Midbrain (tissue), 1 donor: ENCODE measurements at regions not wholly inside any gene's neighbourhood (a gene's known extent, or its start where the extent isn't known, plus 50 kb on each side); places are given as distances from the start of the nearest gene placed in this dataset.
"Not testable (repeated sequence)": the region's sequence is repeated elsewhere in the genome, so short reads cannot be mapped to it uniquely, and the experiment has no call there.

Experiments
- DNase-seq: peaks from one replicate; lab custom pipeline; 2025; lab: John Stamatoyannopoulos, UW

DNA sequence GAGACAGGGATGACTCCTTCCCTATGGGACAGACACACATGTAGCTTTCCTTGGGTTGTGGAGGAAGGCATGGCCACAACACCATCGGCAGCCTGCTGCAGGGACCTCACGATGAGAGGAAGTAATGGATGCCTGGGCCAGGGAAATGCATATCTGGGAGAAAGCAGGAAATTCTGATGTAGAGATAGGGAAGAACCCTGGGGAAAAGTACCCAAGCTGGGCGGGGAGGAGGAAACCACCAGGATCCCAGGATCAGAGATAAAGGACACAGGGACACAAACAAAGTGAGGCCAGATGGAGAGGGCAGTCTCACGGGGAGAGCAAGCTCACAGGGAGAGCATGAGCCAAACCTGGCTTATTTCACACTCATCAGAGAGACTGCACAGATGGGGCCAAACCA lies 294.7 kb upstream of the TEKT4 start:
- DNase-seq: not testable (repeated sequence)

DNA sequence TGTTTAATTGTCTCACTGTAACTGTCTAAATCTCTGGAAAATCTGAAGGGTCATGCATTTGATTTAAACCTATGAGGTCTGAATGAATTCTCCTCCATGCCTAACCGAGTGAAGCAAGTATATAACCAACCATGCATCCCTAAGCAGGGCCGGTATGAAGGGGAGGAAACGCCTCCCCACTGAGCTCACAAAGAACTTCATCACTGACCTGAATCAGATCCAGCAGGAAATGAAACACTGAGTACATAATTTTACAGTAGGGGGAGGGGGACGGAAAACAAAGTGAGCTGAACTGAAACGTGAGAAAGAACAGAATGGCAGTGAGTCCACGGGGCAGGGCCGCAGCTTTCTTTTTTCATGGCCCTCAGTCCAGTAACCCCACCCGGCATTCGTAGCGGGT lies 294.1 kb upstream of the TEKT4 start:
- not testable (repeated sequence) for DNase-seq

DNA sequence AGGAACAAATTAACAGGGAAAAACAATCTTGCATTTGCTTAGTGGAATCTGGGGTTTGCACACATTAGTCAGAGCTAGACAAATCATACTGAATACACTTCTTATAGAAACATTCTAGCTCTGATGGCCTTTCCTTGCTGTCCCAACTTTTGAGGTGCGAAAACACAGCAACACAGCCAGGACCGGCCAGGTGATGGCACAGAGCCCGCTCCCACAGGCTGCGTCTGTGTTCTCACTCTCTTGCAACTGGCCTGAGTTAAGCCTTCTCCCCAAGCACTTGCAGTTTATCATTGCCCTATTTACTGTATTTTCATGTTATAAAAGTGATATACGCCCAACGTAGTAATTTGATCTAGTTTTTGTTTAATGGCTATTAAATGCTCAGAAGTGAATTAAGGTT lies 292.0 kb upstream of the TEKT4 start:
- DNase-seq: not testable (repeated sequence)

DNA sequence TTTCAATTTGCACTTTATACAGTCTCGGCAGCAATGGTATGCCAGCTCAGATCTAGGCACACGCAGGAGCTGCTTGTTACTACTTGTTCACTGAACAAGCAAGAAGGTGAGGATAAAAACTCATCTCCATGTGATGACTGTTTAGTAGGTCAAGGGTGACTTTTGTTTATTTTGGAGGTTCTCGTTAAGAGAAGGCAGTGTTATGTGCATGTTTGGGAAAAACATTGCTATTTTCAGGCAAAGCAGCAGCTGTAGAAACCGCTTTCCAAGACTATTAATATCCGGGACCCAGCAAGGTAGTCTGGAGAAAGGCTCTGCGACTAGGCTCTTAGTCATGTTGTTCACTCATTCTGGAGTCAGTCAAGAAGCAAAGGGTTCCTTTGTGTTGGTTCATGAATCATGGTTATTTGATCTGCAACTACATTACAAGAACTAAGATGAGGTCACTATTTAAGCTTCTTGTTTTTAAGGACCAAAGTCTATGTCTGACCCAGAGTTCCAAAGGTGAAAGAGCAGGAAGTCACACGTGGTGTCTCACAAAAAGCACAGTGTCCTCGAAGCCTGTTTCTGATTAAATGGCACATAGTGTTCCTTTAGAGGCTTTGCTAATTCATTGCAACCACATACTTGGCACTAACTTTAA lies 288.0 kb upstream of the TEKT4 start:
- DNase-seq: not testable (repeated sequence)

DNA sequence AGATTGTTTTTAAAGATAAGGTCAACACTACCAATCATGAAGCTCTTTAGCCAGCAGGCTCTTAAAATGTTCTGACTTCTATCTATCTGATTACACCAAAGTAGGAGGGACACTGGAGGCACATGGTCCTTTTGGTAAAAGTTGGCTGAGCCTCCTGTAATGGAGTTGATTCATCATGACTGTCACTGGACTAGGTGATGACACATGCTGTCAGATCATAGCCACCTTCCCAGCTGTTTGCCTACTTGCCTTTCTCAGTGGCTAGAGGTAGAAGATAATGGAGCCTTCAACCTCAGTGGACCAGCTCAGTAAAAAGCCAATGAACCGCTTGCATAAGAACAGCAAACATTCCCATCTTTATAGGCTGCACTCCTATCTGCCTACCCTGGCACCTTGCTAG lies 286.7 kb upstream of the TEKT4 start:
- DNase-seq: not testable (repeated sequence)

DNA sequence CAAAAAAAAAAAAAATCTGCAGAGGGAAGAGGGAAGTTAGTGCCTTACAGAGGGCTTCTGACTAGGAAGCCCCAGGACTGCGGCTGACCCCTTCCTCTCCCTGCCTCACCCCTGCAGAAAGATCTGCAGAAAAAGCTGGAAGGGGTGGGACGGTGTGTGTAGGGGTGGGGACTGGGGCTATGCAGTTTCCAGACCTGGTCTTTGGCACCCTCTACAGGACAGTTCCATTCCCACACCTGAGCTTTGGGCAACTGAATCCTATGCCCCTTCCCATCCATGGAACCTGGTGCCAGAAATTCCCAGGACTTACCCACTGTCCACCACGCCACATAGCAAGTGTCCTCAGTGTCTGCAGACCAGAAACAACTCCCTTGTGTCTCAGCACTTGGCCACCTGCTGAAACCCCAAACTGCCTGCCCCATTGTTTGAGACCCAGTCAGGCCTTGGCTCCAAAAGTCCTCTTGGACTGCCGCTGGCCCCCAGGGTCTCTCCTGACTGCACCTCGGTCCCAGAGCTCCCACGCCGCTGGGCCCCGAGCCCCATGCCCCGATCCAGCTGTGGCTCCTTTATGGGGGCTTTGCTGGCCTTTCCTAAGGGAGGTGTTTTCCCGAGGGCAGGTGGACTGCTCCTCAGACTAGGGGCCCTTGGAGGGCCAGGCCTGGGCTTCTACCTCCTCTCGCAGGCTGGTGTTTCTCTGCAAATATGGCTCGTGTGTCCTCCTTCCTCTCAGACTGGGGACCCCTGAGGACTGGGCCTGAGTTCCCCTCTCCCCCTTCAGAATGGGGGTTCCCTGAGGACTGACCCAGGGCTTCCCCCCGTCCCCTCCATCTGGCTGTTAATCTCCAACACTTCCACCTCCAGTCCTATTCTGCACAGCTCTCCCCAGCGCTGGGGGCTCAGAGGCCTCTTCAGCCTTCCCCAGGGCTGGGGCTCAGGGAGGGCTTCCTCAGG lies 284.9 kb upstream of the TEKT4 start:
- DNase-seq: not testable (repeated sequence)

DNA sequence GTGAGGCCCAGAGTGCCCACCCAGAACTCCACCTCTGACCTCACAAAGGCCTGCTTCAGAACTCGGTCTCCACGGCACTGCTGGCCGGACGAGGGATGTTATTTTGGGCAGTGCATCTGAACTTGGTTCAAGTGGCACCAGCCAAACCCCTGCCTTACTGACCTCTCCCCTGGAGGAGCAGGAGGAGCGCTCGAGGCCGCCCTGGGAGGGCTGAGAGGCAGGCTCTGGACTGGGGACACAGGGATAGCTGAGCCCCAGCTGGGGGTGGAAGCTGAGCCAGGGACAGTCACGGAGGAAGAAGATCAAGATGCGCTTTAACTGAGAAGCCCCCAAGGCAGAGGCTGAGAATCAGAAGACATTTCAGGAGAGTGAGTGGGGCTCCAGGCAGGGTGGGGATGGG lies 284.2 kb upstream of the TEKT4 start:
- not testable (repeated sequence) for DNase-seq

DNA sequence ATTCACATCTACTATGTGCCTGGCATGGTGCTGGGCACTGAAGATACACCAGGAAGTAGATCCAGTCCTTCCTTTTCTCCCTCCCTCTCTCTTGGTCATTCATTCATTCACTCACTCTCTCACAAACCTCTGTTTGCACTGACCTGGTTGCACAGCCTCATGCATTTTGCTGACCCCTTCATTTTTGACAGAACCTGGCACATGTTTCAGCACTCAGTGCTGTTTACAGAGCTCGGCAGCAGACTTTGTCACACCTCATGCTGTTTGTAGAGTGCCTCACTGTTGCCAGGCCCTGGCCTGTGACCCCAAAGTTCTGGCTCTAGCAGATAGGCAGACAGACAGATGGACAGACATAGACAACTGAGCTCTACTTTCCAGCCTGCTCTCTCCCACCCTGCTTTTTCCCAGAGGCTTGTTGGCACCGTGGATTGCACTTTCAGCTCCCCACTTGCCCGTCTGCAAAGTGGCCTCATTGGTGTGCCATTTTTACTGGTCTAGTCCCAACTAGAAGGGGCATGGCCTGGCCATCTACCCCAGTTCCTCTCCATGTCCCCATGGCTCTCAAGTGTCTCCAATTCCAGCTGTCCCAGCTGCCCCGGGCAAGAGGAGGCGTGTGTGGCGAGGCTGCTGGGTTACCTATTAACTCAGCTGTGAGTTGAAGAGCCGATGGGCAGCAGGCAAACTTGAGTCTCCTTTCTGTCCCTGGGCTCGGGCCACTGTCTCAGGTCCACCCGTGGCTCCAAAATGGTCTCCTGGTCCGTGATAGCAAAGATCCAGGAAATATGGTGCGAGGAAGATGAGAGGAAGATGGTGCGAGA lies 277.0 kb upstream of the TEKT4 start:
- not testable (repeated sequence) for DNase-seq

DNA sequence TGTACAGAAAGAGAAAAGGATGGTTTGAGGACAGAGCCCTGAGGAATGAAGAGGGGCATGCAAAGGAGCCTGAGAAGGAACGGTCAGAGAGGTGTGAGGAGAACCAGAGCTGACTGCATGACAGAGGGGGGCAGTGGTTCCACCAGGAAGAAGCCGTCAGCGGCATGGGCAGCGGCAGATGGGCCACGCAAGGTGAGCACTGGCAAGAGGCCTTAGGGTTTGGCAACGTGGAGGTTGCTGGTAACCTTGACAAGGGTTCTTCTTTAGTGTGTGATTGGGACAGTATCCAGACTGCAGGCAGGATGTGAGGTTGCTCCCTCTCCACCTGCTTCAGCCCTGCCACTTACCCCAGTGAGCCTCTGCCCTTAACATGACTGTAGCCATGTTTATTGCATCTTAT lies 275.3 kb upstream of the TEKT4 start:
- not testable (repeated sequence) for DNase-seq

DNA sequence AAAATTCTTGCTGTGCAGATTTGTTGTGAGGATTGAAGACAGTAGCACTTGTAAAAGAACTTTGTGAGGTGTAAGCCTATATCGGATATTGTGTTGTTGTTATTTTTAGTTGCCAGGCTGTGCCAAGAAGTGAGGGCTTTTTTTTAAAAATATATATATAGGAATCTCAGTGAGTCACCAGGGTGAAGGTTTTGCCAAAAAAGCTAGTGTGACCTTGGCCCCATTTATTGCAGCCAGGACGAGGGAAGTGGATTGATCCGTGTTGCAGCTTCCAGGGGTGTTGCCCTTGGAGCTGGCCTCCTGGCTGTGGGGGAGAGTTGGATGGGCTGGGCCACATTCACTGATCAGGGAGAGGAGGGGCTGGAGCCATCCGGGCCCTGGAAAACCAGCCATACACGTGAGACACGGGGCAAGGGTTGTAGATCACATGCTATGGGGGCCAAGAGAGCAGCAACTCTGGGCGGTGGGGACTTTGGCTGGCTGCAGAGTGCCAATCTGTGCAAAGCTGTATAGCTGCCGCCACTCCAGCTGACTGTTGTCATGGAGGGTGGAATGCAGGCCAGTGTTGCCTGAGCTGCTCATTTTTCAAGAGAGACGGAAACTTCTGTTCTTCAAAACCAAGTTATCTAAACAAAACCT lies 273.0 kb upstream of the TEKT4 start:
- DNase-seq: not testable (repeated sequence)

DNA sequence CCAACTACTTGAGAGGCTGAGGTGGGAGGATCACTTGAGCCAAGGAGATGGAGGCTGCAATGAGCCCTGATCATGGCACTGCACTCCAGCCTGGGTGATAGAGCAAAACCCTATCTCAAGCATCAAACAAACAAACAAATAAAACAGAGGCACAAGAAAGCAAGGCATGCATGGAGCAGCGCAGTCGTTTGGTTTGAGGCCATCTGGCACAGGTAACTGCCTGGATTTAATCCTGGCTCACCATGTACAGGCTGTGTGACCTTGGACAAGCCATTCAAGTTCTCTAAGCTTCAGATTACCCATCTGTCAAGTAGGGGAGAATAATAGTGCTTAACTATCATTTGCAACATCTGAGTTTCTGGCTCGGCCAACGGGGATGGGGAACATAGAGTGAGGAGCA lies 270.3 kb upstream of the TEKT4 start:
- not testable (repeated sequence) for DNase-seq

DNA sequence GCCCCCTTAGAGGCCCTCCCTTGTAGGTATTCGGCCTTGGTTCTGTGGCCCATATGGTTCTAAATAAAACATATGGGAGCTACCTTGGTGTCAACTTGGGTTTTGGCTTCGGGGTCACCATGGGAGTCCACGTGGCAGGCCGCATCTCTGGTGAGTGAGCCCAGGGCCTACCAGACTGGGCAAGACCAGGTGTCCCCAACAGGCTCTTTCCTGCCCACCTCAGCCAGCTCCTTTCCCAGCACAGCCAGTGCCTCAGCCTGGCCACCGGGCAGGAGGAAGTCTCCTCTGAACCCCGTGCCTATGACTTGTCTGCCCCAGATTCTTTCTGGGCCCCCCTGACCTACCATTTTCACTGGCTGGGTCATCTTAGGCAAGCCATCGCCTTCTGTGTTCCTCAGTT lies 268.8 kb upstream of the TEKT4 start:
- no peak for DNase-seq

DNA sequence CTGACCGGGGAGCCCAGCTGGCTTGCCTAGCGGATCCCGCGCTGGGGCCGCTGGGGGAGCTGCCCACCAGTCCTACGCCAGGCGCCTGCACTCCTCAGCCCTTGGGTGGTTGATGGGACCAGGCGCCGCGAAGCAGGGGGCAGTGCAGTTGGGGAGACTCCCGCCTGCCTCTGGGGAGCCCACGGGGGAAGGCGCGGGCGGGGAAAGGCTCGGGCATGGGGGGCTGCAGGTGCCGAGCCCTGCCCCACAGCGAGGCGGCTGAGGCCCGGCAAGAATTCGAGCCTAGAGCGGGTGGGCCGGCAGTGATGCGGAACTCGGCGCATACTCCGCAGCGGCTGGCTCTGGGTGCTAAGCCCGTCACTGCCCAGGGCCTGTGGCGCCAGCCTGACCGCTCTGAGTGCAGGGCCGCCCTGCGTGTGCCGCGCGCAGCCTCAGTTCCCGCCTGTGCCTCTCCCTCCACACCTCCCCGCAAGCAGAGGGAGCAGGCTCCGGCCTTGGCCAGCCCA lies 249.1 kb upstream of the TEKT4 start:
- DNase-seq: no peak

DNA sequence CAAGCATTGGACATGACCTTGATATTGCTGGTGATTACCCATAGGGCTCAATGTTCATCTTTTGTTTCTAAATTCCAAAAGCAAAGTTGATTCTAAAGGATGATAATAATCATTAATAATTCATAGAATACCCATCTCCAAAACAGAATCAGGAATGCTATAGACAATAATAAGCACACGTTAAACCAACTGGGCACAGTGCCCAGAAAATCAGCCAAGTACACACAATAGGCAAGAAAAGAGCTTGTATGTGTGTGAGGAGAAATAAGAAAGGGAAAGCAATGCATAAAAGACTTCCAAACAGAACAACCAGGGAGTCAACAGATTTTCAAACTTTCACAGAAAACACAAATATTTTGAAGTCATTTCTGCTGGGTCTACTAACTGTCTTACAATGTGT lies 242.3 kb upstream of the TEKT4 start:
- peak; percentile 1 for DNase-seq

DNA sequence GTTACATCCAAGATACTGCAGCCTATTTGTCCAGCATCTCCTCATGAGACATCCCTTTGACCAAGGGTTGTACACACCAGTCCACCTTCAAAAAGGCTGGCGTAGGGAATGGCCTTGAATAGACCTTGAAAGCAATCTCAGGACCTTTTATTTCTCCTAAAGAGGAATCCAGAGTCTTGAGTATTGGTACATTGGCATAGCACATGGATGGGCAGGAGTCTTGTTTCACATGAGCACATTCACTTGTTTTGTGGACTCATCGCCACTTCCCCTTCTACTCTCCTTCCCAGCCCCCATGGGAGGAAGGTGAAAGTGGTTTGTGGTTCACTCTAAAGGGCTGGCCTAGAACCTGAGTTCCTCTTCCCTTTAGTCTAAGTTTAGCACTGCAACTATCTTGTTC lies 229.8 kb upstream of the TEKT4 start:
- DNase-seq: not testable (repeated sequence)

DNA sequence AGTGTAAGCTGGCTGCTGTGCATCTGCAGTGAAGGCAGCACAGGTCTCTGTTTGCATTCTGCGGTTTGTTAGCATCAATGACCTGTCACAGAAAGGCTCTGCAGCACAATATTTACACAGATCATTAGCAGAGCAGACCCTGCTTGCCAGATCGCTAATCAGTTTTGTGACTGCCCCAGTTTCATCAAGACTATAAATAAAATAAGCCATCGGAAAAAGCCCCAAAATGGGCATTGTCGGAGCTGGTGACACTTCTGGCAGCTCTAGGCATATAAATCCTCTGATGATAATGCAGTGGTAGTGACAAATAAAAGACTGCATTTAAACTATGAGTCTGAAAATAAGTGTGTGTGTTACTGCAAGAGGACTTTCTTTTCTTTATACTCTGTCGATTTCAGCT lies 219.1 kb upstream of the TEKT4 start:
- not testable (repeated sequence) for DNase-seq

DNA sequence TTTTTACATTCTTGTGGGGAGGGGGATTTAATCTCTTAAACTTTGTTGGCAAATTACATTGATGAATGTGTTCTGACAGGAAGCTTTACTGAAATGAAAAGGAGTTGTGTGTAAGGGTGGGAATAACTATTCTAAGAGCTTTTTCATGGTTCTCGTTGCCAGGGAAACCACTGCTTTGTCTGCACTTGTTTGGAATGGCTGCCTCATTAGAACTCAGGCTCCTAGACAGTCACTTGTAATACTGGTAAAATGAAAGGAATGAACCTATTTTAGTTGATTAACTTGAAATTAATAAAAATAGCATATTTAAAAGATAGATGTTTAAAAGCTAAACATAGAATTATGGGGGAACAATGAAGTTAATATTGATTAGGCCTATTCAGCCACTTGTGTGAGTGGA lies 201.4 kb upstream of the TEKT4 start:
- peak; percentile 2 for DNase-seq

DNA sequence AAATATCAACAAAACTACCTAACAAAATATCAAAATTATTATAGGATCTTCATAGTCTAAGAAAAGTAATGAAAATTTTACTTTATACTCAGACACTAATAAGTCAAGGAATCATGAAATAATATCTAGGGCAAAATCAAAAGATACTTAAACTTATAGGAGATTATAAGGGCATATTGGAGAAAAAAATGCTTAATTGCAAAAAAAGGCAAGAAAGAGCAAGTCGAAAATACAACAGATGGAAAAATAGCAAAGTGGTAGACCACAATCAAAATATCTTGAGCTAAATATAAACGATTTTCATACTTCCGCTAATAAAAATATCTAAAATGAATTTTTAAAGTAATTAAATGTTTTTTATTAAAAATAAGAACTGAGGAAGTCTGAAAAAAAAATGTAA lies 177.0 kb upstream of the TEKT4 start:
- DNase-seq: not testable (repeated sequence)

DNA sequence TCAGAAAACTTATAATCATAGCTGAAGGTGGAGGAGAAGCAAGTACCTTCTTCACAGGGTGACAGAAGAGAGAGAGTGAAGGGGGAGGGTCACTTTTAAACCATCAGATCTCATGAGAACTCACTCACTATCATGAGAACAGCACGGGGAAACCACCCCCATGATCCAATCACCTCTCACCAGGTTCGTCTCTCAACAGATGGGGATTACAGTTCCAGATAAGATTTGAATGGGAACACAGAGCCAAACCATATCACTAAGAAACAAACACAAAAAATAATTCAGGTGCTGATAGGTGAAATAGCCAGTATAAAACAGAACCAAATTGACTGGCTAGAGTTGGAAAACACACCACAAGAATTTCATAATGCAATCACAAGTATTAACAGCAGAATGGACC lies 162.2 kb upstream of the TEKT4 start:
- not testable (repeated sequence) for DNase-seq

DNA sequence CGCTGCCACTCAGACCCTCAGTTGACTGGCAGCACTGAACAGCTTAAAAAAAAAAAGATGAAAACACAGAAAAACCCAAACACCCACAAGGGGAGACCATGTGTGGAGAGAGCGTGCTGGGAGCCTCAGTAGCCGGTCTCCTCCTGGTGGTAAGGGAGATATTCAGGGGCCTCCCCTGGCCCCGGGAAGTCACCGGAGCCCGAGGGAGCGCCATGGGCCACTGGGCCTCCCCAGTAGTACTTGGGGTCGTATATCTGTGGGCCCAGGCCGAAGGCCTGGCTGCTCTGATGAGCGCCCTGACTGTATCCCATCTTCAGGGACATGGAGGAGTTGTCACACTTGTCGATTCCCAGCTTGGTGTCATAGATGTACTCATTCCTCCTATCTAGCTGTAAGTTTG lies 145.7 kb upstream of the TEKT4 start:
- DNase-seq: no peak

DNA sequence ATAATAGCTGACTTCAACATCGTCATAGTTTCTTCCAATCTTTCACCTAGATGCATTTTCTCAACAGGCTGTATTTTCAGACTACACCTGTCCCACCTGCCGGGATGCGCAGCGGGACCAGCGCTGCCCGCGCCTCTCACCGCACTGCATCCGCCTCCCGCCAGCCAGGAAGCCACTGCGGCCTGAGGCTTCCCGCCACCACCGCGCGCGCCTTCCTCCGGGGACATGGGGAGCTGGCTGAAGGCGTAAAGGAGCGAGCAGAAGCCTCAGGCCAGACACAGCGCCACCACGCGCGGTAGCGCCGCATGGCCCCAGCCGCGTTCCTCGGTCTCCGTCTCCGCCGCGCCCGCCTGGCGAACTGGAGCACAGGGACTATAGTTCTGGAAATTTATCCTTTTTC lies 135.7 kb upstream of the TEKT4 start:
- not testable (repeated sequence) for DNase-seq

DNA sequence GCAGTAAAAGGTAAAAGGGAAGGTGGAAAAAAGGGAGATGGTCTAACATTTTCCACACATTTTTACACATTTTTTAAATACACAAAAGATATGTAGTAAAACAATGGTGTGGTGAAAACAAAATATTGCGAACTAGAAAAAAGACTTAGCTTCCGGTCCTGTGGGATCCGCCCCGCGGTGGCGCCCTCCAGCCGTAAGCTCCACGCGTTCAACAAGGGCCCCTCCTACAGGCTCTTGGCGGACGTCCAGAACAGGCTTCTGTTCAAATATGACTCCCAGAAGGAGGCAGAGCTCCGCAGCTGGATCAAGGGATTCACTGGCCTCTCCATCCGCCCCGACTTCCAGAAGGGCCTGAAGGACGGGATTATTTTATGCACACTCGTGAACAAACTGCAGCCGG lies 134.1 kb upstream of the TEKT4 start:
- DNase-seq: not testable (repeated sequence)
